ENCODE measurements at regions not wholly inside any gene's neighbourhood (a gene's known extent, or its start where the extent isn't known, plus 50 kb on each side); places are given as distances from the start of the nearest gene placed in this dataset.

GRCh38 chr7:84800846-84801245, 386.0 kb downstream of the SEMA3D start:
- TF ChIP-seq CTCF (IDR thresholded peaks at IDR 0.05; ENCODE audit: insufficient read depth, low read length, poor library complexity, severe bottlenecking): no peak
- no peaks in the 10 kb centered on the region for H3K27me3 ChIP-seq (replicated peaks; ENCODE audit: control insufficient read depth, insufficient read depth, low read length)
- no peaks in the 10 kb centered on the region for H3K36me3 ChIP-seq (ENCODE audit: control insufficient read depth, insufficient read depth, low read length)
- DNase-seq (ENCODE audit: extremely low read depth, insufficient read length): no peak
- H3K4me3 ChIP-seq (replicated peaks; ENCODE audit: low read depth, low read length): no peak overlapping the region

GRCh38 chr7:84799106-84799505, 387.8 kb downstream of the SEMA3D start:
- no peak for DNase-seq (ENCODE audit: extremely low read depth, insufficient read length)

GRCh38 chr7:84792231-84792893, 394.5 kb downstream of the SEMA3D start:
- Histone ChIP-seq H3K36me3 (ENCODE audit: control insufficient read depth, insufficient read depth, low read length) (no peaks in the 10 kb centered on the region), H3K4me3 (replicated peaks; ENCODE audit: low read depth, low read length) (no peak overlapping the region), H3K27me3 (replicated peaks; ENCODE audit: control insufficient read depth, insufficient read depth, low read length) (no peaks in the 10 kb centered on the region)
- DNase-seq (ENCODE audit: extremely low read depth, insufficient read length): no peak
- no peak for TF ChIP-seq CTCF (IDR thresholded peaks at IDR 0.05; ENCODE audit: insufficient read depth, low read length, poor library complexity, severe bottlenecking)

More at GRCh38 chr7:84799106-84799505, 387.8 kb downstream of the SEMA3D start:
- Histone ChIP-seq H3K27me3 (replicated peaks; ENCODE audit: control insufficient read depth, insufficient read depth, low read length) (no peaks in the 10 kb centered on the region), H3K36me3 (ENCODE audit: control insufficient read depth, insufficient read depth, low read length) (no peaks in the 10 kb centered on the region), H3K4me3 (replicated peaks; ENCODE audit: low read depth, low read length) (no peak overlapping the region)
- TF ChIP-seq CTCF (IDR thresholded peaks at IDR 0.05; ENCODE audit: insufficient read depth, low read length, poor library complexity, severe bottlenecking): no peak

GRCh38 chr7:84790882-84791281, 396.0 kb downstream of the SEMA3D start:
- Histone ChIP-seq H3K27me3 (replicated peaks; ENCODE audit: control insufficient read depth, insufficient read depth, low read length) (no peaks in the 10 kb centered on the region), H3K4me3 (replicated peaks; ENCODE audit: low read depth, low read length) (no peak overlapping the region), H3K36me3 (ENCODE audit: control insufficient read depth, insufficient read depth, low read length) (no peaks in the 10 kb centered on the region)
- TF ChIP-seq CTCF (IDR thresholded peaks at IDR 0.05; ENCODE audit: insufficient read depth, low read length, poor library complexity, severe bottlenecking): no peak
- DNase-seq (ENCODE audit: extremely low read depth, insufficient read length): no peak

GRCh38 chr7:84786073-84786472, 400.8 kb downstream of the SEMA3D start:
- no peaks in the 10 kb centered on the region for H3K27me3 ChIP-seq (replicated peaks; ENCODE audit: control insufficient read depth, insufficient read depth, low read length)
- TF ChIP-seq CTCF (IDR thresholded peaks at IDR 0.05; ENCODE audit: insufficient read depth, low read length, poor library complexity, severe bottlenecking): no peak
- no peak for DNase-seq (ENCODE audit: extremely low read depth, insufficient read length)
- no peaks in the 10 kb centered on the region for H3K36me3 ChIP-seq (ENCODE audit: control insufficient read depth, insufficient read depth, low read length)
- H3K4me3 ChIP-seq (replicated peaks; ENCODE audit: low read depth, low read length): no peak overlapping the region

- Histone ChIP-seq H3K27me3 (replicated peaks; ENCODE audit: control insufficient read depth, insufficient read depth, low read length) (no peaks in the 10 kb centered on the region), H3K4me3 (replicated peaks; ENCODE audit: low read depth, low read length) (no peak overlapping the region), H3K36me3 (ENCODE audit: control insufficient read depth, insufficient read depth, low read length) (no peaks in the 10 kb centered on the region)
- DNase-seq (ENCODE audit: extremely low read depth, insufficient read length): no peak
- TF ChIP-seq CTCF (IDR thresholded peaks at IDR 0.05; ENCODE audit: insufficient read depth, low read length, poor library complexity, severe bottlenecking): no peak
Observed at GRCh38 chr7:84784450-84784849, 402.4 kb downstream of the SEMA3D start.
